ENCODE measurements at regions not wholly inside any gene's neighbourhood (a gene's known extent, or its start where the extent isn't known, plus 50 kb on each side); places are given as distances from the start of the nearest gene placed in this dataset.

GRCh38 chr1:148318904-148319242 is 164.2 kb downstream of the PPIAL4G start:
- no peak for TF ChIP-seq CTCF (IDR thresholded peaks at IDR 0.05)
- H3K4me1 Mint-ChIP-seq (ENCODE audit: unreplicated experiment): no peaks in the 10 kb centered on the region
- no peaks in the 10 kb centered on the region for H3K36me3 Mint-ChIP-seq (ENCODE audit: unreplicated experiment)
- H3K4me3 Mint-ChIP-seq (ENCODE audit: unreplicated experiment): no peak overlapping the region
- peaks cover 39% of the 10 kb centered on the region for H3K27me3 Mint-ChIP-seq (ENCODE audit: unreplicated experiment)
- H3K27ac Mint-ChIP-seq (ENCODE audit: unreplicated experiment): no peak overlapping the region
- no peak for DNase-seq (ENCODE audit: extremely low spot score, unreplicated experiment)
- peaks cover 6% of the 10 kb centered on the region for H3K9me3 Mint-ChIP-seq (ENCODE audit: unreplicated experiment)

- Mint-ChIP-seq H3K4me3 (ENCODE audit: unreplicated experiment) (no peak overlapping the region), H3K36me3 (ENCODE audit: unreplicated experiment) (no peaks in the 10 kb centered on the region), H3K4me1 (ENCODE audit: unreplicated experiment) (no peaks in the 10 kb centered on the region), H3K27me3 (ENCODE audit: unreplicated experiment) (peaks cover 39% of the 10 kb centered on the region), H3K27ac (ENCODE audit: unreplicated experiment) (no peak overlapping the region), H3K9me3 (ENCODE audit: unreplicated experiment) (peaks cover 6% of the 10 kb centered on the region)
- no peak for DNase-seq (ENCODE audit: extremely low spot score, unreplicated experiment)
- no peak for TF ChIP-seq CTCF (IDR thresholded peaks at IDR 0.05)
Measured at GRCh38 chr1:148318123-148318903, 164.8 kb downstream of the PPIAL4G start.

GRCh38 chr1:148317288-148317985 is 165.4 kb upstream of the NBPF11 start:
- H3K4me1 Mint-ChIP-seq (ENCODE audit: unreplicated experiment): no peaks in the 10 kb centered on the region
- peaks cover 43% of the 10 kb centered on the region for H3K27me3 Mint-ChIP-seq (ENCODE audit: unreplicated experiment)
- no peak for DNase-seq (ENCODE audit: extremely low spot score, unreplicated experiment)
- no peak overlapping the region for H3K27ac Mint-ChIP-seq (ENCODE audit: unreplicated experiment)
- no peak for TF ChIP-seq CTCF (IDR thresholded peaks at IDR 0.05)
- no peaks in the 10 kb centered on the region for H3K36me3 Mint-ChIP-seq (ENCODE audit: unreplicated experiment)
- peaks cover 7% of the 10 kb centered on the region for H3K9me3 Mint-ChIP-seq (ENCODE audit: unreplicated experiment)
- no peak overlapping the region for H3K4me3 Mint-ChIP-seq (ENCODE audit: unreplicated experiment)

GRCh38 chr1:148315071-148315811 is 163.2 kb upstream of the NBPF11 start:
- Mint-ChIP-seq H3K36me3 (ENCODE audit: unreplicated experiment) (no peaks in the 10 kb centered on the region), H3K27ac (ENCODE audit: unreplicated experiment) (no peak overlapping the region), H3K4me1 (ENCODE audit: unreplicated experiment) (no peaks in the 10 kb centered on the region), H3K4me3 (ENCODE audit: unreplicated experiment) (no peak overlapping the region), H3K9me3 (ENCODE audit: unreplicated experiment) (peaks cover 19% of the 10 kb centered on the region), H3K27me3 (ENCODE audit: unreplicated experiment) (peaks cover 57% of the 10 kb centered on the region)
- no peak for DNase-seq (ENCODE audit: extremely low spot score, unreplicated experiment)
- TF ChIP-seq CTCF (IDR thresholded peaks at IDR 0.05): no peak

GRCh38 chr1:148310807-148311206 is 158.7 kb upstream of the NBPF11 start:
- peaks cover 55% of the 10 kb centered on the region for H3K27me3 Mint-ChIP-seq (ENCODE audit: unreplicated experiment)

More at GRCh38 chr1:148310807-148311206, 158.7 kb upstream of the NBPF11 start:
- Mint-ChIP-seq H3K36me3 (ENCODE audit: unreplicated experiment) (no peaks in the 10 kb centered on the region), H3K9me3 (ENCODE audit: unreplicated experiment) (peaks cover 16% of the 10 kb centered on the region), H3K27ac (ENCODE audit: unreplicated experiment) (no peak overlapping the region), H3K4me1 (ENCODE audit: unreplicated experiment) (no peaks in the 10 kb centered on the region), H3K4me3 (ENCODE audit: unreplicated experiment) (no peak overlapping the region)
- TF ChIP-seq CTCF (IDR thresholded peaks at IDR 0.05): no peak
- no peak for DNase-seq (ENCODE audit: extremely low spot score, unreplicated experiment)

Data from osteocyte (in vitro differentiated cells).